DND-41 (cell line): ENCODE measurements at regions not wholly inside any gene's neighbourhood (a gene's known extent, or its start where the extent isn't known, plus 50 kb on each side); places are given as distances from the start of the nearest gene placed in this dataset.

Source experiments
- EZH2 ChIP-seq: IDR thresholded peaks from 3 replicates; pipeline ENCODE4 v1.6.1; 2012; ENCODE audit warnings: borderline replicate concordance, low read depth, mild to moderate bottlenecking, moderate library complexity, low read length, inconsistent platforms; ENCODE audit not compliant: severe bottlenecking
- TF ChIP-seq, protein P1 (sequence below): IDR thresholded peaks from 2 replicates; pipeline ENCODE4 v1.5.1; 2012; ENCODE audit warnings: borderline replicate concordance, low read length, moderate library complexity, mild to moderate bottlenecking; ENCODE audit not compliant: poor library complexity, severe bottlenecking; ENCODE audit errors: extremely low read depth

DNA sequence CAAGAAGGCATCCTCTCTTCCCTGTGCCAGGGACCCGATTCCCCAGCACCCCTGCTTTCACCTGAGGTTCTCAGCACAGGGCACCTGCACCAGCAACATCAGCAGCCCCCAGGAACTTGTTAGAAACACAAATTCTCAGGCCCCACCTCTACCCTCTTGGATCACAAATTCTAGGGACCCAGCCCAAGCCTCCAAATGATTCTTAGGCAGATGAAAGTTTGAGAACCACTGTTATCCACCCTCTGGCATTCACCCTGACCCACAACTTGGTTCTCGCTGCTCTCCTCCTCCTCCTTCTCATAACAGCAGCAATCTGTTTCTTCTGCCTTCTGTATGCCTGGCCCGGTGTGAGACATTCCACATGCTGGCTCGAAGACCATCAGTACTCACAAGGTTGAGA, 60.3 kb upstream of the HIVEP3 start:
- TF ChIP-seq, protein P1, sequence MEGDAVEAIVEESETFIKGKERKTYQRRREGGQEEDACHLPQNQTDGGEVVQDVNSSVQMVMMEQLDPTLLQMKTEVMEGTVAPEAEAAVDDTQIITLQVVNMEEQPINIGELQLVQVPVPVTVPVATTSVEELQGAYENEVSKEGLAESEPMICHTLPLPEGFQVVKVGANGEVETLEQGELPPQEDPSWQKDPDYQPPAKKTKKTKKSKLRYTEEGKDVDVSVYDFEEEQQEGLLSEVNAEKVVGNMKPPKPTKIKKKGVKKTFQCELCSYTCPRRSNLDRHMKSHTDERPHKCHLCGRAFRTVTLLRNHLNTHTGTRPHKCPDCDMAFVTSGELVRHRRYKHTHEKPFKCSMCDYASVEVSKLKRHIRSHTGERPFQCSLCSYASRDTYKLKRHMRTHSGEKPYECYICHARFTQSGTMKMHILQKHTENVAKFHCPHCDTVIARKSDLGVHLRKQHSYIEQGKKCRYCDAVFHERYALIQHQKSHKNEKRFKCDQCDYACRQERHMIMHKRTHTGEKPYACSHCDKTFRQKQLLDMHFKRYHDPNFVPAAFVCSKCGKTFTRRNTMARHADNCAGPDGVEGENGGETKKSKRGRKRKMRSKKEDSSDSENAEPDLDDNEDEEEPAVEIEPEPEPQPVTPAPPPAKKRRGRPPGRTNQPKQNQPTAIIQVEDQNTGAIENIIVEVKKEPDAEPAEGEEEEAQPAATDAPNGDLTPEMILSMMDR = no peak
- TF ChIP-seq EZH2 = no peak
